ENCODE measurements at regions not wholly inside any gene's neighbourhood (a gene's known extent, or its start where the extent isn't known, plus 50 kb on each side); places are given as distances from the start of the nearest gene placed in this dataset.
A peak's percentile ranks its signal among the peaks of the same experiment; 100 is the strongest.

DNA sequence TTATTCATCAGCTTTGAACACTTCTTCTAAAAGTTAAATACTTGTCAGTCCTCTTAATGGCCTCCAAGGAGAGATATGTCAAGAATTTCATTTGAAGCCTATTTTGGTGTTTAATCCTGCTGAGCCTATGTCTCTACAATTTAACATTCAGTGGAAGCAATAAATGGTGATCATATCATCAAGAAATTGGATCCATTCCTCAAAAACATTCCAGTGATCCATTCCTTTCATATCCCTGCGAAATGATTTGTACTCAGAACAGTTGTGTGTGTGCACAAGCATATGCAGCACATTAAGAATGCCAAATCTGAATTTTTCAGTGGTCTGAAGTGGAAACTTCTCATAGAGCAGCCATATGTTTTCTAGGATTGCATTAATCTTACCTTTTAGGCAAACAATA is 373.7 kb upstream of the SYT1 start:
- no peaks in the 10 kb centered on the region for H3K27me3 ChIP-seq

DNA sequence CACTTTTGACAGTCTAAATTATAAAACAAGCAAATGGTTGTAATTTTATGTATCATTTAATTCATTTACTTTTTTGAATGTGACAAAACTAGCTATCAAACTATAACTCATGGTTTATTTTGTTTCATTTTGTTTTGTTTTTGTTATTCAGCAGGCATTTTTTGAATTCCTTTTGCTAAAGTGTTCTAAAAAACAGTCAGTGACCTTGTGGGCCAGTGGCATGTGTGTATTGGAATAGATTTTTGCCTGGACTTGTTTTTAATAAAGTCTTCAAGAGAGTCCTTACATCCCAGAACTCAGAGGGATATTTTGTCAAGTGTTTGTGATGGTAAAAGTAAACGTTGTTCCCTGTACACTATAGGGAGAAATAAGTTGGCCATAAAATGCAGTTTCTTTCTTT is 369.7 kb upstream of the SYT1 start:
- Histone ChIP-seq H3K4me1 (peaks cover 4% of the 10 kb centered on the region), H3K4me3 (no peak overlapping the region), H3K27ac (no peak overlapping the region), H3K36me3 (no peaks in the 10 kb centered on the region), H3K9me3 (no peaks in the 10 kb centered on the region), H3K27me3 (no peaks in the 10 kb centered on the region)
- DNase-seq = no peak
- intact Hi-C loops (cut with DNase I) = no loop called here
- TF ChIP-seq, protein P1, sequence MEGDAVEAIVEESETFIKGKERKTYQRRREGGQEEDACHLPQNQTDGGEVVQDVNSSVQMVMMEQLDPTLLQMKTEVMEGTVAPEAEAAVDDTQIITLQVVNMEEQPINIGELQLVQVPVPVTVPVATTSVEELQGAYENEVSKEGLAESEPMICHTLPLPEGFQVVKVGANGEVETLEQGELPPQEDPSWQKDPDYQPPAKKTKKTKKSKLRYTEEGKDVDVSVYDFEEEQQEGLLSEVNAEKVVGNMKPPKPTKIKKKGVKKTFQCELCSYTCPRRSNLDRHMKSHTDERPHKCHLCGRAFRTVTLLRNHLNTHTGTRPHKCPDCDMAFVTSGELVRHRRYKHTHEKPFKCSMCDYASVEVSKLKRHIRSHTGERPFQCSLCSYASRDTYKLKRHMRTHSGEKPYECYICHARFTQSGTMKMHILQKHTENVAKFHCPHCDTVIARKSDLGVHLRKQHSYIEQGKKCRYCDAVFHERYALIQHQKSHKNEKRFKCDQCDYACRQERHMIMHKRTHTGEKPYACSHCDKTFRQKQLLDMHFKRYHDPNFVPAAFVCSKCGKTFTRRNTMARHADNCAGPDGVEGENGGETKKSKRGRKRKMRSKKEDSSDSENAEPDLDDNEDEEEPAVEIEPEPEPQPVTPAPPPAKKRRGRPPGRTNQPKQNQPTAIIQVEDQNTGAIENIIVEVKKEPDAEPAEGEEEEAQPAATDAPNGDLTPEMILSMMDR (IDR thresholded peaks at IDR 0.05) = no peak
- no peak for ATAC-seq

More for the DNA sequence above, 373.7 kb upstream of the SYT1 start:
- intact Hi-C loops (cut with DNase I) = no loop called here
- Histone ChIP-seq H3K4me3 (no peak overlapping the region), H3K4me1 (peaks cover 4% of the 10 kb centered on the region), H3K27ac (no peak overlapping the region), H3K36me3 (no peaks in the 10 kb centered on the region), H3K9me3 (no peaks in the 10 kb centered on the region)
- TF ChIP-seq, protein P1 (IDR thresholded peaks at IDR 0.05) = no peak
- DNase-seq = no peak
- no peak for ATAC-seq

GRCh38 chr12:78501825-78502224 is 362.7 kb upstream of the SYT1 start:
- TF ChIP-seq, protein P1 (IDR thresholded peaks at IDR 0.05) = no peak
- no peak for ATAC-seq
- Histone ChIP-seq H3K4me1 (no peaks in the 10 kb centered on the region), H3K4me3 (no peak overlapping the region), H3K27me3 (no peaks in the 10 kb centered on the region), H3K27ac (no peak overlapping the region), H3K36me3 (no peaks in the 10 kb centered on the region), H3K9me3 (no peaks in the 10 kb centered on the region)
- intact Hi-C loops (cut with DNase I) = no loop called here
- no peak for DNase-seq

- no peak overlapping the region for H3K4me3 ChIP-seq
- TF ChIP-seq, protein P1 (IDR thresholded peaks at IDR 0.05) = no peak
- DNase-seq (peak; percentile 52), ATAC-seq (no peak)
- H3K36me3 ChIP-seq = no peaks in the 10 kb centered on the region
- H3K4me1 ChIP-seq = no peaks in the 10 kb centered on the region
- intact Hi-C loops (cut with DNase I) = no loop called here
- no peaks in the 10 kb centered on the region for H3K27me3 ChIP-seq
- no peaks in the 10 kb centered on the region for H3K9me3 ChIP-seq
- H3K27ac ChIP-seq = no peak overlapping the region
Measured at GRCh38 chr12:78519422-78519821, 345.2 kb upstream of the SYT1 start.

DNA sequence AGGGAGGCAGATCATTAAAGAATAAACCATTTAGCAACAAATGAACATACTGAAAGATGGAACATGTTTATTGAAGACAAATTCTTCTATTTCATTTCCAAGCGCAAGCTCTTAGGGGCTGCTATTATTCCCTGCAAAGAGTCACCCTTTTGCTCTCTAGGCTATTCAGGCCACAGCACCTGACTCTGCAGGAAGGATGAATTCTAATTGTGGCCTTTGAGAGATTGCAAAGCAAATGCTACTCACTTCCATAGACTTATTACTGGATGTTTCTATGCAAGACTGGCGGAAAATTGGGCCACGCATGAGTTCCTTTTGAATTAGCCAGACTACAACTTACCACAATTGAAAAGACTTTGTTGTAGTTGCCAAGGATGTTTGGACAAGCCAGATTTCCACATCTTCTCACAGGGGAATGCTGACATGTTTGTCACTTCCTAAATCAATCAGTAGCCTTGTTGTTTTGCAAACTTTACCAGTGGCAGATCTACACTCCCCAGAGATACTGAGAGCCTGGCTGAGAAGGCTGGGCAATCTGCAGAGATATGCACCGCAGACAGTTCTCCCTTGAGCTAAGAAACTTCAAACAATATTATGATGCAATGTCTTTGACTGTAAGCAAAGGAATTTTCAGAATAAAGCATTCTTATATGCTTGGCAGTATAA is 334.3 kb upstream of the SYT1 start:
- intact Hi-C loops (cut with DNase I) = no loop called here
- H3K27ac ChIP-seq = no peak overlapping the region
- peak; percentile 48 for ATAC-seq

More for the DNA sequence above, 334.3 kb upstream of the SYT1 start:
- H3K9me3 ChIP-seq = no peaks in the 10 kb centered on the region
- no peaks in the 10 kb centered on the region for H3K27me3 ChIP-seq
- H3K4me1 ChIP-seq = no peaks in the 10 kb centered on the region
- H3K36me3 ChIP-seq = no peaks in the 10 kb centered on the region
- H3K4me3 ChIP-seq = no peak overlapping the region
- DNase-seq = no peak
- TF ChIP-seq, protein P1 (IDR thresholded peaks at IDR 0.05) = no peak
